Lower lobe of right lung (tissue), 2 donors: ENCODE measurements at regions not wholly inside any gene's neighbourhood (a gene's known extent, or its start where the extent isn't known, plus 50 kb on each side); places are given as distances from the start of the nearest gene placed in this dataset.

Experiments
- ATAC-seq, 2 donors: fragments of 200-7000 bp; cut with Tn5 transposase; one replicate each; pipeline ENCODE4 v1.9.1; 2020 to 2022; ENCODE audit warnings: mild to moderate bottlenecking in 2 of 2, moderate library complexity in 2 of 2
- DNase-seq: peaks from one replicate; pipeline ENCODE4 v3.0.0-alpha.2; 2020
- H3K27ac ChIP-seq: fragments of 200-600 bp; one replicate; pipeline ENCODE4 v1.8.0; 2022
- H3K27me3 ChIP-seq: fragments of 200-600 bp; one replicate; pipeline ENCODE4 v1.8.0; 2022; ENCODE audit warnings: low read depth
- H3K36me3 ChIP-seq: fragments of 200-600 bp; one replicate; pipeline ENCODE4 v1.8.0; 2022; ENCODE audit warnings: mild to moderate bottlenecking
- H3K4me1 ChIP-seq: fragments of 200-600 bp; one replicate; pipeline ENCODE4 v1.8.0; 2022
- H3K4me3 ChIP-seq: fragments of 200-600 bp; one replicate; pipeline ENCODE4 v1.8.0; 2022; ENCODE audit warnings: mild to moderate bottlenecking
- H3K9me3 ChIP-seq: fragments of 200-600 bp; one replicate; pipeline ENCODE4 v1.8.0; 2022
- intact Hi-C: fragments of 100-400 bp; cut with DNase I; formaldehyde crosslinking; loops from one replicate; pipeline ENCODE4 v1.11.0; 2022
- TF ChIP-seq, protein P1 (sequence below): fragments of 200-600 bp; IDR thresholded peaks from one replicate; pipeline ENCODE4 v1.8.0; 2022; ENCODE audit warnings: antibody characterized with exemption, mild to moderate bottlenecking
- donor health status: DM: no; HTN: yes; CAD: no; lungs with severe emphysema.

DNA sequence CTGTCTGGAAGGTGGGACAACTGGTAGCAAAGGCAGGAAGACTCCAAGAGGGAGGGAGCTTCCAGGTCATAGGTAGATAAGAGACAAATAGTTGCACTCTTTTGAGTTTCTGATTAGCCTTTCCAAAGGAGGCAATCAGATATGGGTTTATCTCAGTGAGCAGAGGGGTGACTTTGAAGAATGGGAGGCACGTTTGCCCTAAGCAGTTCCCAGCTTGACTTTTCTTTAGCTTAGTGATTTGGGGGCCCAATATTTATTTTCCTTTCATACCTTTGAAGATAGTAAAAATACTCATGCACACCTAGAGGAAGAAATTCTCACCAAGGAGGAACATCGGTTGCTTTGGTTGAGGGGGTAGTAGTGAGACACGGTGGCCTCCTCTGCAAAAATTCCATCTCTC lies 212.1 kb upstream of the SVIL start:
- Histone ChIP-seq H3K36me3 (no peaks in the 10 kb centered on the region), H3K27me3 (no peaks in the 10 kb centered on the region), H3K4me1 (peaks cover 8% of the 10 kb centered on the region), H3K9me3 (peaks cover 6% of the 10 kb centered on the region), H3K27ac (no peak overlapping the region), H3K4me3 (no peak overlapping the region)
- ATAC-seq (no peak), DNase-seq (no peak)
- intact Hi-C loops: no loop called here
- TF ChIP-seq, protein P1, sequence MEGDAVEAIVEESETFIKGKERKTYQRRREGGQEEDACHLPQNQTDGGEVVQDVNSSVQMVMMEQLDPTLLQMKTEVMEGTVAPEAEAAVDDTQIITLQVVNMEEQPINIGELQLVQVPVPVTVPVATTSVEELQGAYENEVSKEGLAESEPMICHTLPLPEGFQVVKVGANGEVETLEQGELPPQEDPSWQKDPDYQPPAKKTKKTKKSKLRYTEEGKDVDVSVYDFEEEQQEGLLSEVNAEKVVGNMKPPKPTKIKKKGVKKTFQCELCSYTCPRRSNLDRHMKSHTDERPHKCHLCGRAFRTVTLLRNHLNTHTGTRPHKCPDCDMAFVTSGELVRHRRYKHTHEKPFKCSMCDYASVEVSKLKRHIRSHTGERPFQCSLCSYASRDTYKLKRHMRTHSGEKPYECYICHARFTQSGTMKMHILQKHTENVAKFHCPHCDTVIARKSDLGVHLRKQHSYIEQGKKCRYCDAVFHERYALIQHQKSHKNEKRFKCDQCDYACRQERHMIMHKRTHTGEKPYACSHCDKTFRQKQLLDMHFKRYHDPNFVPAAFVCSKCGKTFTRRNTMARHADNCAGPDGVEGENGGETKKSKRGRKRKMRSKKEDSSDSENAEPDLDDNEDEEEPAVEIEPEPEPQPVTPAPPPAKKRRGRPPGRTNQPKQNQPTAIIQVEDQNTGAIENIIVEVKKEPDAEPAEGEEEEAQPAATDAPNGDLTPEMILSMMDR: no peak

DNA sequence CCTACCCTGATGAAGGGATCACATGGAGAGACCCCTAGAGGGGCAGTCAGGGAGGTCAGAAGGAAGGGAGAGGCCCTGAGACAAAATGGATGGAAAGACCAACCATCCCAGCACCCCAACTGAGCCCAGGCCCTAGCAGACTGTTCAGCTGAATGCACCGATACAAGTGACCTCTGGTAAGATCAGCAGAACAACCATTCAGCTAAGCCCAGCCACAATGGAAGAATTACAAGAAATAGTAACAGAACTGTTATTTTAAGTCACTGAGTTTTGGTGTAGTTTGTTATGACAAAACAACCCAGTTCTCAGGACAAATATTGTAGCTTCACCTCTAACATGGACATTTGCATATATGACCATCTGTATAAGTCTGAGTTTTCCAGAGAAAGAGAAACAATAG lies 210.4 kb upstream of the SVIL start:
- no peaks in the 10 kb centered on the region for H3K36me3 ChIP-seq
- no peak overlapping the region for H3K27ac ChIP-seq
- ATAC-seq (no peak), DNase-seq (no peak)
- H3K27me3 ChIP-seq: no peaks in the 10 kb centered on the region
- peaks cover 6% of the 10 kb centered on the region for H3K9me3 ChIP-seq
- intact Hi-C loops: no loop called here
- H3K4me1 ChIP-seq: peaks cover 16% of the 10 kb centered on the region
- no peak overlapping the region for H3K4me3 ChIP-seq
- TF ChIP-seq, protein P1: no peak

DNA sequence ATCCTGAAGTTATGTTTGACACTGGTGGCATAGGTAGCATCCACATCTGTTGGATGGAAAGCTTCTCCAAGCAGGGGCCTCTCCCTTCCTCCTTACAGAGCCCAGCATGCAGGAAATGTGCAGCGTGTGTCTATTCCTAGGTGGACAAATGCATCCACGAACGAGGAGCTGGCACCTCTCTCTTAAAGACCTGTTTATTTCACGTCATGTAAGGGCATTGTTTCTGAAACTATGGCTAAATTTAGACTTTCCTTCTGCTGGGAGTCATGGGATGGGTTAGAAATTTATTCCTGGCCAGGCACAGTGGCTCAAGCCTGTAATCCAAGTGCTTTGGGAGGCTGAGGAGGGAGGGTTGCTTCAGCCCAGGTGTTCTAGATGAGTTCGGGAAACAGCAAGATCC lies 208.4 kb upstream of the SVIL start:
- TF ChIP-seq, protein P1: no peak
- no peak overlapping the region for H3K4me3 ChIP-seq
- no peak for DNase-seq
- H3K27ac ChIP-seq: no peak overlapping the region
- no peaks in the 10 kb centered on the region for H3K27me3 ChIP-seq
- peaks cover 6% of the 10 kb centered on the region for H3K9me3 ChIP-seq
- intact Hi-C loops: no loop called here
- peaks cover 18% of the 10 kb centered on the region for H3K4me1 ChIP-seq
- no peaks in the 10 kb centered on the region for H3K36me3 ChIP-seq
- ATAC-seq: no peak

DNA sequence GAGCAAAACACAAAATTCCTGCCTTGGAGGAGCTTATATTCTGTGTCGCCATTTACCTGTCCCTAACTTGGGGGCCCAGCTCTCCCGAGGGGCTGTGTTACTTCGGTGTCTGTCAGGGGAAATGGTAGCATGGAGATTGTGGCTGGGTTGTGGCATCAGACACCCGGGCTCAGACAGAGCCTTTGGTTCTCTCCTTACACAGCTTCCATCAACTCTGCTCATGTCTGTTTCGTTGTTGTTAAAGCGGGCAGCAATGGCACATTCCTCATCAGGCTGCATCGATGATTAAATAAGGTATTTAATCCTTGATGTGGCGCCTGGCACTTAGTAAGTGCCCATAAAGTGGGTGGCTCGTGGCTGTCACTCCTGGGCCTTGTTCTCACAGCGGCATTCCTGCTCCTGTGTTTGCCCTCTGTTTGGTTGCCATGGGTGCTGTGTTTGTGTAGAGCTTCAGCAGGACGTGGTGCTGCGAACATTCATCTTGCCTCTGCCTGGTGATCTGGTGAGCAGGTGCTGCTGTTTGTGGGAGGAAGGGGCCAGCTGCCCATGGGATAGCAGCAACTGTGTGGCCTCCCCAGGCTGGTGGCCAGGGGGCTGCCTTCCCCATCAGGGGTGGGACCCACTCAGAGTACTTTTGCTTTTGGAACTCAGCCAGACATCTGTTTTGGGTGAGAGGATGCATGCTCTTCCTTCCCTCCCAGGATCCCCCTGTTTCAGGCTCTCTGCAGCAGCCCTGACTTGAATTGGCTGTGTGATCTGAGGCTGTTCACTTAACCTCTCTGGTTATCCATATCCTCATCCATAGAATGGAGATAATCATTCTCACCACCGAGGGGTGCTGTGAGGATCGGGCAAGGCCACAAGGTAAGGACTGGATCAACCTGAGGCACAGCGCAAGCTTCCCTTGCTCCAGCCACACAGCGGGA lies 207.2 kb upstream of the SVIL start:
- Histone ChIP-seq H3K27ac (peak overlapping the region; percentile 61), H3K4me1 (peaks cover 18% of the 10 kb centered on the region), H3K27me3 (no peaks in the 10 kb centered on the region), H3K4me3 (no peak overlapping the region), H3K9me3 (peaks cover 6% of the 10 kb centered on the region), H3K36me3 (no peaks in the 10 kb centered on the region)
- ATAC-seq (peak; percentile 88 to 90), DNase-seq (peak; percentile 75)
- intact Hi-C loops: no loop called here
- TF ChIP-seq, protein P1: no peak

DNA sequence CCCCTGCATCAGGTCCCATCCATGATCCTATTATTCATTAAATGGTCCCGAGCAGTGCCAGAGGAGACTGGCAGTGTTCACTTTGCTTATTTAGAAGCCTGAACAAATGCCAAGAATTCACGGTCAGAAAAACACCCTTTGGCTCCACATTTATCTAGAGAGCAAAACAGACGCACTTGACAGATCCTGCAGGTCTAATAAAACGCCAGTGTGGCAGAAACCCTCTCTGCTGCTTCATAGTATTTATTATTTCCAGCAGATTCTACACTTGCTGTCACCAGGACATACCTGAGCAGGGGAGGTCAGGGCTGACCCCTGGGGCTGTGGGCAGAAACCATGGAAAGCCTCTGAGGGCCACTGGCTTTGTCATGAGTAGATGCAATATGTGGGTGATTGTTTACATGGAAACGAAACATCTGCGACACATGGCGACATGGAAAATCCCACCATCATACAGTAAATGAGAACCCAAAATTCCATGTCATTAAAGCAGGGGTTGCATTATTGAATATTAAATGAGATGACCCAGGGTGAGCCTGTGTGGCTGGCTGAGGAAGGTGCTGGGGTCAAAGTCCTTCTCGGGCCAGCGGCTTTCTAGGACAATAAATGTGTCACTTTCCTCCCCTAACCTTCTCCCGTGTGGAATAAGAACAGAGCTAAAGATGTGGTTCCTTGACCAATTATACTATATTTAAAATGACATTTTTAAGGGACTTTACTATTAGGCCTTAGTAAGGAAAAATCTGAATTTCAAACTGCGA lies 205.9 kb upstream of the SVIL start:
- Histone ChIP-seq H3K4me1 (peaks cover 18% of the 10 kb centered on the region), H3K4me3 (no peak overlapping the region), H3K27me3 (no peaks in the 10 kb centered on the region), H3K9me3 (peaks cover 6% of the 10 kb centered on the region), H3K27ac (peak overlapping the region; percentile 58), H3K36me3 (no peaks in the 10 kb centered on the region)
- ATAC-seq (peak in 1 of 2 donors; percentile 42), DNase-seq (no peak)
- intact Hi-C loops: no loop called here
- TF ChIP-seq, protein P1: no peak
